HCT116 (cell line): ENCODE measurements at regions not wholly inside any gene's neighbourhood (a gene's known extent, or its start where the extent isn't known, plus 50 kb on each side); places are given as distances from the start of the nearest gene placed in this dataset.

ENCODE experiments used
- ATF3 ChIP-seq: IDR thresholded peaks from 2 replicates; pipeline ENCODE4 v1.6.1; 2012
- CTCF ChIP-seq, 3 experiments: fragments of 200-600 bp in 1 of 3; sonication (generic) in 1 of 3; IDR thresholded peaks in 2 of 3; conservative IDR thresholded peaks in 1 of 3; 2 replicates each; pipeline ENCODE4 v1.5.1; 2012 to 2017; ENCODE audit warnings: low read depth in 2 of 3, low read length in 2 of 3, antibody characterized with exemption in 1 of 3, borderline replicate concordance in 1 of 3, control low read depth in 1 of 3, mild to moderate bottlenecking in 1 of 3, mixed read lengths in 1 of 3, mixed run types in 1 of 3, moderate library complexity in 1 of 3; ENCODE audit not compliant: insufficient read depth in 1 of 3
- EGR1 ChIP-seq: IDR thresholded peaks from 2 replicates; pipeline ENCODE4 v1.6.1; 2012; ENCODE audit warnings: low read depth
- EZH2 ChIP-seq: fragments of 200-600 bp; sonication (generic); IDR thresholded peaks from 2 replicates; pipeline ENCODE4 v1.6.1; 2017; ENCODE audit warnings: antibody characterized with exemption, mixed run types
- EZH2phosphoT487 ChIP-seq: fragments of 200-600 bp; IDR thresholded peaks from 2 replicates; pipeline ENCODE4 v1.6.1; 2018; ENCODE audit warnings: antibody characterized with exemption, borderline replicate concordance
- MAX ChIP-seq: IDR thresholded peaks from 2 replicates; pipeline ENCODE4 v1.6.1; 2012
- POLR2A ChIP-seq: IDR thresholded peaks from 2 replicates; pipeline ENCODE4 v1.7.0; 2011; ENCODE audit warnings: borderline replicate concordance; ENCODE audit not compliant: insufficient read depth, insufficient read length; ENCODE audit errors: extremely low read depth
- POLR2AphosphoS5 ChIP-seq: IDR thresholded peaks from 2 replicates; pipeline ENCODE4 v1.6.1; 2011; ENCODE audit warnings: mild to moderate bottlenecking, low read depth, low read length, moderate library complexity
- REST ChIP-seq: IDR thresholded peaks from 2 replicates; pipeline ENCODE4 v1.6.1; 2012; ENCODE audit warnings: low read depth
- SP1 ChIP-seq: IDR thresholded peaks from 2 replicates; pipeline ENCODE4 v1.6.1; 2012; ENCODE audit warnings: low read depth
- ZFX ChIP-seq: fragments of 450-650 bp; IDR thresholded peaks from 2 replicates; pipeline ENCODE4 v1.6.1; 2017
- ZNF274 ChIP-seq: fragments of 200-500 bp; sonication (Bioruptor generic); IDR thresholded peaks from 2 replicates; pipeline ENCODE4 v1.6.1; 2014; ENCODE audit warnings: mild to moderate bottlenecking, low read depth, low read length, inconsistent platforms

- no peak for TF ChIP-seq CTCF (IDR thresholded peaks at IDR 0.05 in 2 of 3, conservative IDR thresholded peaks at IDR 0.05 in 1 of 3; ENCODE audit: borderline replicate concordance in 1 of 3, insufficient read depth in 1 of 3, low read depth in 2 of 3, low read length in 2 of 3)
- TF ChIP-seq EZH2 = no peak
- TF ChIP-seq POLR2AphosphoS5 = no peak
- TF ChIP-seq ZFX = no peak
- TF ChIP-seq SP1 = no peak
- TF ChIP-seq EZH2phosphoT487 = no peak
- no peak for TF ChIP-seq ZNF274
- no peak for TF ChIP-seq EGR1
- TF ChIP-seq ATF3 = no peak
- TF ChIP-seq MAX = no peak
- no peak for TF ChIP-seq POLR2A
- no peak for TF ChIP-seq REST
Measured at GRCh38 chr6:28656715-28657114, 131.0 kb downstream of the GPX5 start.
